22Rv1 (cell line): ENCODE measurements at regions not wholly inside any gene's neighbourhood (a gene's known extent, or its start where the extent isn't known, plus 50 kb on each side); places are given as distances from the start of the nearest gene placed in this dataset.
"Not testable (repeated sequence)": the region's sequence is repeated elsewhere in the genome, so short reads cannot be mapped to it uniquely, and the experiment has no call there.

Experiments used
- H3K27ac ChIP-seq: fragments of 450-650 bp; 2 replicates; pipeline ENCODE4 v1.5.1; 2017
- CTCF ChIP-seq: fragments of 450-650 bp; IDR thresholded peaks from 2 replicates; pipeline ENCODE4 v1.5.1; 2017; ENCODE audit warnings: mild to moderate bottlenecking
- ZFX ChIP-seq: fragments of 450-650 bp; IDR thresholded peaks from 2 replicates; pipeline ENCODE4 v1.6.1; 2017; ENCODE audit warnings: antibody characterized with exemption, borderline replicate concordance

- TF ChIP-seq CTCF (no peak), ZFX (no peak)
- no peak overlapping the region for H3K27ac ChIP-seq
These were observed 119.4 kb downstream of the MFAP3L start for GRCh38 chr4:169906821-169907220.

GRCh38 chr4:169906104-169906503 lies 120.1 kb downstream of the MFAP3L start:
- H3K27ac ChIP-seq, result no peak overlapping the region
- no peak for TF ChIP-seq ZFX
- TF ChIP-seq CTCF, result no peak

- TF ChIP-seq CTCF (no peak), ZFX (no peak)
- H3K27ac ChIP-seq, result no peak overlapping the region
These were observed 123.4 kb downstream of the MFAP3L start for GRCh38 chr4:169902658-169903345.

- no peak for TF ChIP-seq CTCF
- TF ChIP-seq ZFX, result no peak
- no peak overlapping the region for H3K27ac ChIP-seq
These were observed 125.9 kb downstream of the MFAP3L start for GRCh38 chr4:169900241-169900845.

GRCh38 chr4:169899295-169899694 lies 126.9 kb downstream of the MFAP3L start:
- TF ChIP-seq CTCF (no peak), ZFX (no peak)
- H3K27ac ChIP-seq, result no peak overlapping the region

- H3K27ac ChIP-seq, result no peak overlapping the region
- no peak for TF ChIP-seq CTCF
- no peak for TF ChIP-seq ZFX
These were observed 128.1 kb downstream of the MFAP3L start for GRCh38 chr4:169898095-169898494.

- H3K27ac ChIP-seq, result not testable (repeated sequence)
These were observed 131.4 kb downstream of the MFAP3L start for GRCh38 chr4:169894767-169895166.
